ENCODE measurements at regions not wholly inside any gene's neighbourhood (a gene's known extent, or its start where the extent isn't known, plus 50 kb on each side); places are given as distances from the start of the nearest gene placed in this dataset.

DNA sequence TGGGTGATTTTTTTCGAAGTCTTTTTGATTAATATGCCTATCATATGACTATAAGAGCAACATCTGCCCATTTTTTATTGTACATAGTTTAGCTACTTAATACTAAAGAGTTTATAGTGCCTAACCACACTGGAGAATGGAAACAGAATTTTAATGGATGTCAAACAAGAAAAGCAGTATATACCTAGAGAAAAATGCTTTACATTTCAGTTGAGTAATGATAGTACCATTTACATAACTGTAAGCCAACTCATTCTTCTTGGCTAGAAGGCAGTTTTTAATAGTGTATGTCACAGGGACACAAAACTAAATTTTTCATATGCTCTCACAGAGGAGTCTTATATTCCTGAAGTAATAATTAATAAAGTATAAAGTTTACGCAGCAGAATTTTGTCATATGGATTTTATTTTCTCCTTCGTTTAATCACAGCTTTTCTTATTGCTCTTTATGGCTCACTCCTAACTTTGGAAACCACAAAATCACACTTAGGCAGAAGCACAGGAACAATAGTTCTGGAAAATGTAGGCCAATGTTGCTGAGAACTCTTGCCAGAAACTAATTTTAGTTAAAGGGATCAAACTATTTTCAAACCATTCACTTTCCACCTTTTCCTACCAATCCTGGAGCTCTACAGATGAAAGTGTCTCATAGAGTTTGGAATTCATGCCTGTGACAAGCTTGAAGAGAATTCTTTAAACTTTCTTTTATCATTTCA, 243.6 kb downstream of the ZIC1 start:
- TF ChIP-seq CTCF (IDR thresholded peaks at IDR 0.05; ENCODE audit: low read depth, low read length, poor library complexity, severe bottlenecking) (no peak), EZH2phosphoT487 (IDR thresholded peaks at IDR 0.05; ENCODE audit: borderline replicate concordance, low read length) (no peak)
